ENCODE measurements at regions not wholly inside any gene's neighbourhood (a gene's known extent, or its start where the extent isn't known, plus 50 kb on each side); places are given as distances from the start of the nearest gene placed in this dataset.
A peak's percentile ranks its signal among the peaks of the same experiment; 100 is the strongest.

GRCh38 chr2:150587547-150588505 is 100.4 kb upstream of the RND3 start:
- DNase-seq (ENCODE audit: extremely low read depth, low read depth): no peak
- TF ChIP-seq CTCF (IDR thresholded peaks at IDR 0.05; ENCODE audit: low read depth, low read length): no peak

GRCh38 chr2:150586858-150587257 is 99.4 kb upstream of the RND3 start:
- no peak for TF ChIP-seq CTCF (IDR thresholded peaks at IDR 0.05; ENCODE audit: low read depth, low read length)
- DNase-seq (ENCODE audit: extremely low read depth, low read depth): no peak

- no peak for DNase-seq (ENCODE audit: extremely low read depth, low read depth)
- no peak for TF ChIP-seq CTCF (IDR thresholded peaks at IDR 0.05; ENCODE audit: low read depth, low read length)
Observed at GRCh38 chr2:150585221-150585971, 97.9 kb upstream of the RND3 start.

- DNase-seq (ENCODE audit: extremely low read depth, low read depth): no peak
- no peak for TF ChIP-seq CTCF (IDR thresholded peaks at IDR 0.05; ENCODE audit: low read depth, low read length)
Observed at GRCh38 chr2:150584081-150584480, 96.6 kb upstream of the RND3 start.

GRCh38 chr2:150581717-150582472 is 94.4 kb upstream of the RND3 start:
- TF ChIP-seq CTCF (IDR thresholded peaks at IDR 0.05; ENCODE audit: low read depth, low read length): no peak
- peak; percentile 62 for DNase-seq (ENCODE audit: extremely low read depth, low read depth)

GRCh38 chr2:150578481-150578880 is 91.0 kb upstream of the RND3 start:
- TF ChIP-seq CTCF (IDR thresholded peaks at IDR 0.05; ENCODE audit: low read depth, low read length): no peak
- no peak for DNase-seq (ENCODE audit: extremely low read depth, low read depth)

Data from AG09319 (cell line).